Head of caudate nucleus (tissue), 42 donors: ENCODE measurements at regions not wholly inside any gene's neighbourhood (a gene's known extent, or its start where the extent isn't known, plus 50 kb on each side); places are given as distances from the start of the nearest gene placed in this dataset.

Experiments used
- DNase-seq, 42 donors: peaks; one replicate each; pipeline versions ENCODE4 v3.0.0 to v3.0.0-alpha.2; 2020 to 2021; ENCODE audit warnings: mixed read lengths in 7 of 42
- intact Hi-C: fragments of 100-400 bp; cut with DNase I; formaldehyde crosslinking; loops from one replicate; pipeline ENCODE4 v1.15.0; 2022

- intact Hi-C loops = no loop called here
Observed at GRCh38 chr22:27628341-27628740, 173.2 kb downstream of the MN1 start.

GRCh38 chr22:27628891-27629631 lies 172.5 kb downstream of the MN1 start:
- intact Hi-C loops = no loop called here
- DNase-seq = no peak

More at GRCh38 chr22:27628341-27628740, 173.2 kb downstream of the MN1 start:
- DNase-seq = no peak

GRCh38 chr22:27629908-27630673 lies 171.5 kb downstream of the MN1 start:
- no peak for DNase-seq
- intact Hi-C loops = no loop called here

- intact Hi-C loops = no loop called here
- no peak for DNase-seq
Observed at GRCh38 chr22:27630754-27631153, 170.8 kb downstream of the MN1 start.

- no peak for DNase-seq
- intact Hi-C loops = no loop called here
Observed at GRCh38 chr22:27631641-27632040, 169.9 kb downstream of the MN1 start.

- DNase-seq = no peak
- intact Hi-C loops = no loop called here
Observed at GRCh38 chr22:27632451-27633295, 168.9 kb downstream of the MN1 start.

GRCh38 chr22:27633296-27633871 lies 168.2 kb downstream of the MN1 start:
- intact Hi-C loops = no loop called here
- no peak for DNase-seq

GRCh38 chr22:27634043-27634740 lies 167.4 kb downstream of the MN1 start:
- DNase-seq = no peak

GRCh38 chr22:27635435-27635834 lies 166.1 kb downstream of the MN1 start:
- intact Hi-C loops = no loop called here
- no peak for DNase-seq

More at GRCh38 chr22:27634043-27634740, 167.4 kb downstream of the MN1 start:
- intact Hi-C loops = no loop called here

- intact Hi-C loops = no loop called here
- DNase-seq = no peak
Observed at GRCh38 chr22:27635852-27636251, 165.7 kb downstream of the MN1 start.

- intact Hi-C loops = no loop called here
- DNase-seq = no peak
Observed at GRCh38 chr22:27636716-27637508, 164.6 kb downstream of the MN1 start.

GRCh38 chr22:27637604-27638003 lies 164.0 kb downstream of the MN1 start:
- no peak for DNase-seq
- intact Hi-C loops = no loop called here

GRCh38 chr22:27638329-27639233 lies 163.0 kb downstream of the MN1 start:
- intact Hi-C loops = no loop called here

GRCh38 chr22:27639248-27640086 lies 162.1 kb downstream of the MN1 start:
- intact Hi-C loops = no loop called here
- no peak for DNase-seq

More at GRCh38 chr22:27638329-27639233, 163.0 kb downstream of the MN1 start:
- DNase-seq = no peak

GRCh38 chr22:27641049-27641795 lies 160.3 kb downstream of the MN1 start:
- intact Hi-C loops = no loop called here
- DNase-seq = peak in 1 of 42 donors; percentile 2
